Tibial nerve (tissue), 4 donors: ENCODE measurements at regions not wholly inside any gene's neighbourhood (a gene's known extent, or its start where the extent isn't known, plus 50 kb on each side); places are given as distances from the start of the nearest gene placed in this dataset.

ENCODE experiments used
- DNase-seq, 2 donors: peaks; one replicate each; pipeline ENCODE4 v3.0.0-alpha.2; 2019; ENCODE audit warnings: low spot score in 2 of 2
- H3K27ac ChIP-seq, 4 donors: fragments of 200-600 bp; sonication (generic) in 3 of 4; one replicate each; pipeline ENCODE4 v1.5.1; 2017 to 2019; ENCODE audit warnings: mild to moderate bottlenecking in 1 of 4
- H3K27me3 ChIP-seq, 2 donors: fragments of 200-600 bp; sonication (generic) in 1 of 2; one replicate each; pipeline versions ENCODE4 v1.5.1 to v1.6.0; 2017 to 2019
- H3K36me3 ChIP-seq, 3 donors: fragments of 200-600 bp; sonication (generic); one replicate each; pipeline ENCODE4 v1.5.1; 2018 to 2019
- H3K4me1 ChIP-seq, 4 donors: fragments of 200-600 bp; sonication (generic) in 3 of 4; one replicate each; pipeline ENCODE4 v1.5.1; 2017 to 2019
- H3K4me3 ChIP-seq, 4 donors: fragments of 200-600 bp; sonication (generic) in 3 of 4; one replicate each; pipeline ENCODE4 v1.5.1; 2017 to 2019; ENCODE audit warnings: mild to moderate bottlenecking in 1 of 4, moderate library complexity in 1 of 4
- H3K9me3 ChIP-seq, 4 donors: fragments of 200-600 bp; sonication (generic) in 3 of 4; one replicate each; pipeline ENCODE4 v1.5.1; 2017 to 2019
- EP300 ChIP-seq, 2 donors: sonication (generic); formaldehyde crosslinking; IDR thresholded peaks; one replicate each; pipeline ENCODE4 v1.6.1; 2017; ENCODE audit warnings: antibody characterized with exemption in 2 of 2, mild to moderate bottlenecking in 1 of 2
- POLR2A ChIP-seq, 2 donors: fragments of 450-650 bp; IDR thresholded peaks; one replicate each; pipeline ENCODE4 v1.6.1; 2017; ENCODE audit warnings: antibody characterized with exemption in 2 of 2, mild to moderate bottlenecking in 2 of 2, moderate library complexity in 2 of 2
- WGBS, 2 donors: methylation state at CpG; one replicate each; pipeline ENCODE4 v1.1.5; 2018; 5-methylcytosine and 5-hydroxymethylcytosine counted together
- TF ChIP-seq, protein P1 (sequence below), 5 experiments: fragments of 200-600 bp in 3 of 5; fragments of 450-650 bp in 2 of 5; sonication (generic) in 3 of 5; IDR thresholded peaks; one replicate each; pipeline ENCODE4 v1.5.1; 2016 to 2019; ENCODE audit warnings: antibody characterized with exemption in 5 of 5, mild to moderate bottlenecking in 3 of 5, moderate library complexity in 2 of 5

GRCh38 chr1:82813386-82813785 lies 1012.7 kb downstream of the ADGRL2 start:
- H3K4me3 ChIP-seq: no peak overlapping the region
- no peaks in the 10 kb centered on the region for H3K27me3 ChIP-seq
- no peaks in the 10 kb centered on the region for H3K36me3 ChIP-seq
- no peak for DNase-seq
- no peaks in the 10 kb centered on the region for H3K9me3 ChIP-seq
- H3K4me1 ChIP-seq: no peaks in the 10 kb centered on the region
- TF ChIP-seq, protein P1, sequence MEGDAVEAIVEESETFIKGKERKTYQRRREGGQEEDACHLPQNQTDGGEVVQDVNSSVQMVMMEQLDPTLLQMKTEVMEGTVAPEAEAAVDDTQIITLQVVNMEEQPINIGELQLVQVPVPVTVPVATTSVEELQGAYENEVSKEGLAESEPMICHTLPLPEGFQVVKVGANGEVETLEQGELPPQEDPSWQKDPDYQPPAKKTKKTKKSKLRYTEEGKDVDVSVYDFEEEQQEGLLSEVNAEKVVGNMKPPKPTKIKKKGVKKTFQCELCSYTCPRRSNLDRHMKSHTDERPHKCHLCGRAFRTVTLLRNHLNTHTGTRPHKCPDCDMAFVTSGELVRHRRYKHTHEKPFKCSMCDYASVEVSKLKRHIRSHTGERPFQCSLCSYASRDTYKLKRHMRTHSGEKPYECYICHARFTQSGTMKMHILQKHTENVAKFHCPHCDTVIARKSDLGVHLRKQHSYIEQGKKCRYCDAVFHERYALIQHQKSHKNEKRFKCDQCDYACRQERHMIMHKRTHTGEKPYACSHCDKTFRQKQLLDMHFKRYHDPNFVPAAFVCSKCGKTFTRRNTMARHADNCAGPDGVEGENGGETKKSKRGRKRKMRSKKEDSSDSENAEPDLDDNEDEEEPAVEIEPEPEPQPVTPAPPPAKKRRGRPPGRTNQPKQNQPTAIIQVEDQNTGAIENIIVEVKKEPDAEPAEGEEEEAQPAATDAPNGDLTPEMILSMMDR (IDR thresholded peaks at IDR 0.05): no peak
- TF ChIP-seq EP300 (IDR thresholded peaks at IDR 0.05) (no peak), POLR2A (IDR thresholded peaks at IDR 0.05) (no peak)
- H3K27ac ChIP-seq: no peak overlapping the region

DNA sequence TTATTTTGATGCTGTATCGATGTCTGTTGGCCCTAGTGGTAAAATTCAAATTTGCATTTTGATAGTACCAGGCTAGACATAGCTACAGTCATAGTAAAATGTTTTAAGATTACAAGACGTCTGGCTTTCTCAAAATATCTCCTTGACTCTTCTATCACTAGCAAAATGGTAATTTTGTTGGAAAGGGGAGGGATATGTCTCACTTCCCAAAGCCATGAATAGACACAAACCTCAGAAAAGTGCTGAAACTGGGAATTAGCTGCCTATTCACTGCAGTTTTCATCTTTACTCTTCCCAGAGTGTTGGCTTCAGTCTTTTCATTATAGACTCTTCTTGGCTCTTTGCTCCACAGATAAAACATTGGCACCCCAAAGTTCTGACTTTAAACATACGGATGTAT lies 1009.9 kb downstream of the ADGRL2 start:
- TF ChIP-seq EP300 (IDR thresholded peaks at IDR 0.05) (no peak), POLR2A (IDR thresholded peaks at IDR 0.05) (no peak)
- TF ChIP-seq, protein P1 (IDR thresholded peaks at IDR 0.05): no peak
- Histone ChIP-seq H3K27me3 (no peaks in the 10 kb centered on the region), H3K4me3 (no peak overlapping the region), H3K27ac (no peak overlapping the region), H3K9me3 (no peaks in the 10 kb centered on the region), H3K36me3 (no peaks in the 10 kb centered on the region), H3K4me1 (no peaks in the 10 kb centered on the region)
- DNase-seq: no peak
- WGBS, 2 donors: 84 to 89% methylated on average over 3 of the region's 3 CpGs

GRCh38 chr1:82807563-82807962 lies 1006.8 kb downstream of the ADGRL2 start:
- H3K9me3 ChIP-seq: no peaks in the 10 kb centered on the region
- TF ChIP-seq EP300 (IDR thresholded peaks at IDR 0.05): no peak
- TF ChIP-seq POLR2A (IDR thresholded peaks at IDR 0.05): no peak
- TF ChIP-seq, protein P1 (IDR thresholded peaks at IDR 0.05): no peak
- H3K4me1 ChIP-seq: no peaks in the 10 kb centered on the region
- WGBS, 2 donors: 84 to 86% methylated on average over 3 of the region's 3 CpGs
- H3K4me3 ChIP-seq: no peak overlapping the region
- no peaks in the 10 kb centered on the region for H3K36me3 ChIP-seq
- no peak for DNase-seq
- no peak overlapping the region for H3K27ac ChIP-seq
- H3K27me3 ChIP-seq: no peaks in the 10 kb centered on the region

- no peaks in the 10 kb centered on the region for H3K9me3 ChIP-seq
- no peaks in the 10 kb centered on the region for H3K36me3 ChIP-seq
- TF ChIP-seq, protein P1 (IDR thresholded peaks at IDR 0.05): no peak
- TF ChIP-seq POLR2A (IDR thresholded peaks at IDR 0.05): no peak
- TF ChIP-seq EP300 (IDR thresholded peaks at IDR 0.05): no peak
- DNase-seq: no peak
- H3K27ac ChIP-seq: no peak overlapping the region
- H3K27me3 ChIP-seq: no peaks in the 10 kb centered on the region
- no peak overlapping the region for H3K4me3 ChIP-seq
- H3K4me1 ChIP-seq: no peaks in the 10 kb centered on the region
- WGBS, 2 donors: 79 to 81% methylated on average over 3 of the region's 3 CpGs
Observed at GRCh38 chr1:82806133-82806532, 1005.4 kb downstream of the ADGRL2 start.

DNA sequence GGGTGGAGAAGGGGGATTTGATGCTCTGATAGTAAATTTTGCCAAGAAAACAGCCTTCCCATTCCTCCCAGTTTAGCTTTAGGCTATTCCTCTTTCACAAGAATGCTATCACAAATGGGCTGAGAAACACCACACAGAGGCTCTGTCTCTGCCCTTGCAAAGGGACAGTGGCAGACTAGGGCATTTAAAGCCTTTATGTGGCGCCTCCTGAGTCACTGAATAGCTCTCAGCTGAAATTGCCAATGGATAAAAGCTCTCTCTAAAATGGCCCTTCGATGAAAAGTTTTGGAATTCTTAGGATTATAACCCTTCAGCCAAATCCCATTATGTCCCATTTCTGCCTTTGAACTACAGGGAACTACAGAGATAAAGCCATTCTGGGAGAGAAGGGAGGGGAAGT lies 1000.4 kb downstream of the ADGRL2 start:
- H3K4me3 ChIP-seq: no peak overlapping the region
- H3K27ac ChIP-seq: no peak overlapping the region
- 67 to 75% methylated on average over 2 of the region's 2 CpGs for WGBS, 2 donors
- no peak for DNase-seq
- no peaks in the 10 kb centered on the region for H3K27me3 ChIP-seq
- TF ChIP-seq POLR2A (IDR thresholded peaks at IDR 0.05) (no peak), EP300 (IDR thresholded peaks at IDR 0.05) (no peak)
- TF ChIP-seq, protein P1 (IDR thresholded peaks at IDR 0.05): no peak
- no peaks in the 10 kb centered on the region for H3K4me1 ChIP-seq
- H3K9me3 ChIP-seq: no peaks in the 10 kb centered on the region
- no peaks in the 10 kb centered on the region for H3K36me3 ChIP-seq
